ENCODE measurements at regions not wholly inside any gene's neighbourhood (a gene's known extent, or its start where the extent isn't known, plus 50 kb on each side); places are given as distances from the start of the nearest gene placed in this dataset.

DNA sequence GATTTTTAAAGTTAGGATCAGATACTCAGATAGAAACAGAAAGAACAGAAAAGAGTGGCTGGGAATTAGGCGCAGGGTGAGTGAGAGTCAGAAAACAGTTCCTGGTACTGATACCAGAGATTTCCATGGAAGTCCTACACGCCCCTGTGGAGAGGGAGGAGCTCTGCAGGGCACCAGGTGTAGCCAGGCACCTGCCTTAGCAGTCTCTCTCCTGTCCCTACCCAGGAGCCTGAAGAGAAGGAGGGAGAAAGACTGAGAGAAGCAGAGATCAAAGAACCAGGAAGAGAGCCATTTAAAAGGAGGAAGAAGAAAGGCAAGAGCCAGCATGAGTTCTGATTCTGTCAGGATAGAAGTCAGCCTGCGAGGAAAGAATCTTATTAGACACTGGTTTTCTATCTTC is 65.0 kb downstream of the CBLN1 start:
- no peak for DNase-seq (ENCODE audit: low spot score)

DNA sequence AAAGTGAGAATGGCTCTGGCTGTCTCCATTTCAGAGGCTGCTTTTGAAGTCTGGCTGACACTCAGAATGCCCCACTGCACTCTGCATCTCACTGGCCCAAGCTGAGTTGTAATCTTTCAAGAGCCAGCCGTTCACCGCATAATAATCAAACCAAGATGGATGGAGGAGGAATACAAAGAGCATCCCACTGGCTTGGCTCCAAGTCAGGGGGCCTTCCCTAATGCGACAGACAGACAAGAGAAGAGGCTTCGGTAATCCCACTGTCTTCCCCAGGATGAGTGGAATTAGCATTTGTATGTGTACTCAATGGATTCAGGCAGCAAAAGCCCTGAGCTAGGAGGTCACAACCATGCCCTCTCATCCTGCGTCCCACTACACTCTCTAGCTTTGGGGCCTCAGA is 68.0 kb downstream of the CBLN1 start:
- DNase-seq (ENCODE audit: low spot score) = no peak

DNA sequence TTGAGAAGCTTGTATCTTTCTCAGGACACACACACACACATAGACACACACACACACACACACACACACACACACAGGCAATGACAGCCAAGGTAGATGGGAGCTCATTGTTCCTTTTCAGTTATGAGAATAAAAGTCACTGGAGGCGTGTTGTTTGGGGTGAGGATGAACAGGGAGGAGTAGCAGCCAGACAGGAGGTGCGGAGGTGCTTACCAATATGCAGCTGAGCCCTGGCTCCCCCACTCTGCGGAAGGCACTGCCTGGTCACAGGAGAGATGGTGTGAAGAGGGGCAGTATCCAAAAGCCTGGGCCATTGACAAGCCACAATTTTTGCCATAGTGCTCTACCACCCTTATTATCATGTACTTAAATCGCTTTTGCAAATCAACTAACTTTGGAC is 77.4 kb downstream of the CBLN1 start:
- no peak for DNase-seq (ENCODE audit: low spot score)

DNA sequence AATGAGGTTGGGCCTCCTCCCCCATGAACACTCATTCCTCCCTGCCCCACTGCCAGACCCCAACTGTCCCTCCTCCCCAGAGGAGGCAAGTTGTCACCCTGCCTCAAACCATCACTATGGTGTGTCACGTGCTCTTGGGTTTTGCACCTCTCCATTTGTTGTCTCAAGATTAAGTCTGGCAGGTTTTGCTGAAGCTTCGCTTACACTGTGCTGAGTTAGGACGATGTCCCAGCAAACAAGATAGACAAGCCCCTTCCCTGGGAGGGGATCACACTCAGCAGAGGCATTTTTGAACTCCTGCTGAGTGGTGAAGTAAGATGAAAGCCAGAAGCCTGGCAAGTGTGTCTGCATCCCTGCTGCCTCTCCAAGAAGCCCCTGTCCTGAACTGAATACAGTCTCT is 78.3 kb downstream of the CBLN1 start:
- DNase-seq (ENCODE audit: low spot score) = no peak

DNA sequence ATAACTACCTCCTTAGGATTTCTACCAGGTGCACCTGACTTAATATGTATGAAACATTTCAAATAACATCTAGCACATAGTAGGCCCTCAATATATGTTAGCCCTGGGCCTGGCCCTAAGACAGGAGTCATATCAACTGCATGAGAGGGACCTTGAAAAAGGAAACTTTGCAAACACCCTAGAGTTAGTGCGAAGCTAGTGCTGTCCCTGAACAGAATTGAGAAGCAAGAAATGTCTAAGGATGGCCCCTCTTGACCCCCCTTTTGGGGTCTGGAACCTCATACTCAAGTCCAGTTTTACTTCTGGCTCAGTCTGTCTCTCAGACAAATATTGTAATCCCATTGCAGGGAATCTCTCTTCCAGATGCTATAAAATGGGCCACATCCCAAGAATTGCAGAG is 80.5 kb downstream of the CBLN1 start:
- no peak for DNase-seq (ENCODE audit: low spot score)

DNA sequence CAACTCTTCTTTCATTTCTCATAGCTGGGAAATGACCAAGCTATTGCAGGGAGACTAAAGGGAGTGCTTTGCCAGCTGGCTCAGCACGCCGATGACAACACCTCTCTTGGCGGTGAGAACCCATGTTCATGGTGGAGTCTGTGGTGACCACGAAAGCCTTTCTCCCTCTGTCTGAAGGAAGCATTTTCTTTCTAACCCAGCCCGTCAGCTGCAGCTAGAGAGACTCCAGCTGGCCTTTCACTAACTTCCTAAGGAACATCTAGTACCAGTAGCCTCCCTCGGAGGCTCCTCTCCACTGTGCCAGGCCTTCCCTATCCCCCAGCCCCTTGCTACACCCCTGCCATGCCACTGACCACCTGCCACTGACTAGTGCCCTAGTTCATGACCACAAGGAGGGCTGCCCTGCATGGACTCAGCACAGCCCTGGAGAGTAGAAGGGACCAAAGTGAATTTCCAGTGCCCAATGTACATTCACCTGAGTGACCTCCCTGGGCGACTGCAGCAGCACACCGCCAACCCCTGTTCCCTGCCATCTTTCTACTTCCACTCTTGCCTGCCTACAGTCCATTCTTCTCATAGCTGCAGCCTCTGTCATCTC is 81.3 kb downstream of the CBLN1 start:
- DNase-seq (ENCODE audit: low spot score) = no peak

DNA sequence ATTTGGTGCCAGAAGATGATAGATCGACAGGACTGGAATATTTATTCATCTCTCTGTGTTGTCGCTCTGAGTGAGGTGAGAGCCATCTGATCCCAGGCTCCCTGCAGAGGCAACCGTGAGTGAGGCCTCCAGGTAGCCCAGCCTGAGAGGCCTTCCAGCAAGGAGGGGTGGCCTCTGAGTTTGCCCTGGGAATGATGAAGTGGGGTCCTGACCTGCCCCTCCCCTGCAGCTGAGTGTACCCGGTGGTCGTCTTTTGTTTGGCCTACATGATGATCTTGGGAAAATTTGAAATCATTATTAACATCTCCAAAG is 86.4 kb downstream of the CBLN1 start:
- no peak for DNase-seq (ENCODE audit: low spot score)

DNA sequence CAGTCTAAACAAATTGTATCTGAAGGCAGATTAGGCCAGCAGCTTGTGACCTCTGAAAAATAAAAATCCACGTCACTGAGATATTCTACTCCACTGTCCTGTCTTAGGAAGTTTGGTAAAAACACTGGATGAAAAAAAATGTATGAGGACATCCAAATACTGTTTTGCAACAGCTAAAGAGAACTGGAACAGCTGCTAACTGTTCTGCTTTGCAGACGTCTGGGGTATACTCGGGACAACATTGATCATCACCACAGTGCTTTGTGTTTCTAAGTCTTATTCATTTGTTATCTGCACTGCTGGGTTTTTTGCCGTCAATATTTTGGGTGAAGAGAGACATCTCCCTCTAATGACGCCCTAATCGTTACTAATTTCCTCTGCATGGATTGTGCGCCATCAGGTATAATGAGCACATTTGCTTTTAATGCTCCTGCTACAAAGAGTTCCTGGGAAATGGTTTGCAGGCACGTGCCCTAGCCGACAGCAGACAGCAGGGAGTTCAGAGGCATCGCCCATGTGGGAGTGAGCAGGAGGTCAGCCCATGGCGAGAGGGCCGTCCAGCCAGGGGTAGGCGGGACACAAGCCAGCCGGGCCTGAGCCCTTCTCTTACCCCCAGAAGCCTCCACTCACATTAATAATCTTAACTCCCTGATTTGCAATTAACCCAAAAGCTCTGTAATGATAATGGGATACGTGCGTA is 87.0 kb downstream of the CBLN1 start:
- DNase-seq (ENCODE audit: low spot score) = no peak

DNA sequence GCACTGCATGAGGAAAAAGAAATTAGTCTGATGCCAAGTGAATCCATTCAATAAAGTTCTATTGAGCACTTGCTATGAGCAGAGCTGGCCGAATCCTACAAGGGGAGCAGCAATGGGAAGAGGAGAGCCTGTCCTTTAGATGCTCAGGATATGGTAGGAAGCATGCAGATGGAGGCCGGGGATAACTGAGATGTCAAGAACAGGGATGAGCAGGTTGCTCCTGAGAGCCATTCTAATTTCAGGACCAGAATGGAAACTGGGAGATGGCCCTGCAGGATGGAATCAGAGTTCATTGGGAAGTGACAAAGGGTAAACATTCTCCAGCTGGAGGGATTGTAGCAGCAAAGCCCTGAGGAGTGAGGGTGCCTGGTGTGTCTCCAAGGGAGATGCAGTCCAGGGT is 88.0 kb downstream of the CBLN1 start:
- no peak for DNase-seq (ENCODE audit: low spot score)

DNA sequence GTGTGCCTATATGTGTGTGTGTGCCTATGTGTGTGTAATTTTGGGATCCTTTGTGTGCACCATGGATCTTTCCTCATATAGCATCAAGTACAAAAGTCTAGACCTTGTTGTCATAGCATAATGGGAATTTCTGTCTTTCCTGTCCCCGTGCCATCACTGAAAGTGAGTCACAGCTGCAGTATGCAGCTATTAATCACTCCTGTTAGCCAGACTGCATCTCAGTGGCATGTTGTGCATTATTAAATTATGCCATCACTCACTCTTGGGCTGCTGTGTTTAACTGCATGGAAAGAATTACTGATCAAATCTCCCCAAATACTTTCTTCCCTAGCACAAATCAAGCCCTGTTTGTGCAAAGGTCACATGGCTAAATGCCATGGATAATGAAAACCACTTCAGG is 92.4 kb downstream of the CBLN1 start:
- DNase-seq (ENCODE audit: low spot score) = peak; percentile 38

DNA sequence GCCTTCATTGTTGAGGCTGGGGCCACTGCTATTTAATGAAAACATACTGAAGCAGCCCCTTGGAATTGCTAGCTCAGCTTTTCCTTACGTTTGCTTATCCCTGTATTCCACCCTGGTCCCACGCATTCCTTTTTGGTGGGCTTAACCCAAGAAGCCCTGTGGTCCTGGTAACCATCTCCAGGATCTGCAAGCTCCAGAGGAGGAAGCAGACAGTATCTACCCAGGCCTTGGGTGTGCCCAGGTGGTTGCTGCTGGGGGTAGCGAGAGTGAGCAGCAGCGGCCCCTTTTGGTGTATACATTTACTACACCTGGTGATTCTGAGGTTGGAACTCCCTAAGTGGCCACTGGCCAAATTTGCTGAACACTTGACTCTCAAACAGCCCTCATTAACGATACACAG is 97.7 kb downstream of the CBLN1 start:
- peak; percentile 39 for DNase-seq (ENCODE audit: low spot score)

DNA sequence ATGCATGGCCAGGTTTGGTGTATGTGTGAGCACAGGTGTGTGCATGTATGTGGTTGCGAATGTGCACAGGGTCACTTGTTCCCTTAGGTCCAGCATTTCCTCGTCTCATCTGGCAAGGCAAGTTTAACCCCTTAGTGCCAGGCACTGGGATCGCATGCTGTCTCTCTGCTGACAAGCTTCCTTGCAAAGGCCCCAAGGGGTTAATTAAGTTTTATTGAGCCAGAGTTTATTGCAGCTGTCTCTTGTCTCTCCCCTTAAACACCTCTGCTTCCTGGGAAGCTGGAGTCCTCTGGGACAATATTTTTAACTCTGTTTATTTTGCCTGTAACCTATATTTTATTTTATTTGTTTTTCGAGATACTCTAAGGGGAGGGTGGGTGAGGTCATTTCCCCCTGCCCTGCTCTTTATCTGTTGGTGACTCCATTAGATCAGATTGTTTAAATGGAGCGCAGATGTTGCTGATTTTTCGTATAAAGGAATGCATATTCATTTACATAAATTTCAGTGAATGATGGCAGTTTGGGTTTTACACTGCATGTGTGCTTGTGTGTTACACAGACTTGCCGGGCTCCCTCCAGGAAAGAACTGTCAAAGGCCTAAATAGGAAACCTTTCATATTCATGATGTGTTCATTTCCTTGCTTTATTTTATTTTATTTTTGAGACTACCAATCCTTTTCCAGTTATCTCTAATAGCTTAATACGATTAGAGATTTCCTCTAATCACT is 99.7 kb downstream of the CBLN1 start:
- no peak for DNase-seq (ENCODE audit: low spot score)

DNA sequence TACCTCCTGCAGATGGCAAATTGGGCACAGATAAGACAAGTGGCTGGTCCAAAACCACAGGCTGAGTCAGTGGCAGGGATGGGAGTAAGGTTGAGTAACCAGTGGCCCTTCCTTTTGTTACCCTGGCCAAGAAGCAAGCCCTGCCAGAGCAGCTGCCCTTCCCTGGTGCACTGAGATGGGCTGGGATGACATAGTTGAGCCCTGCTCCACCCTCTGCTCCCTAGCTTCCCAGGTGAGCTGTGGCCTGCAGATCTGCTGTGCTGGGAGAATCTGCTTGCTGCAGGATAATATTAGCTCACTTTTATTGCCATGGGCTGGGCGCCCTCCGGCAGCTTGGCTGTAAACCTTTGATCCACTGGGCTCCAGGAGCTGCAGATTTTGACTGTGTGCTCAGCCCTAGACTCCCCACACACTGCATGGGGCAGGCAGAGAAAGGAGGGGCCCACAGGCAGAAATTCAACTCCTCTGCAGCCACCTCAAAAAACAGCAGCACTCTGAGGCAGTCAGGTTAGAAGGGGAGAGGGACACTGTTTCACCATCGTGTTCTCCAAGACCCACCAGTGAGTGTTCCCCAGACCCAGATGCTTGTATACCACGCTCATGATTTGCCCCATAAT is 101.8 kb downstream of the CBLN1 start:
- no peak for DNase-seq (ENCODE audit: low spot score)

DNA sequence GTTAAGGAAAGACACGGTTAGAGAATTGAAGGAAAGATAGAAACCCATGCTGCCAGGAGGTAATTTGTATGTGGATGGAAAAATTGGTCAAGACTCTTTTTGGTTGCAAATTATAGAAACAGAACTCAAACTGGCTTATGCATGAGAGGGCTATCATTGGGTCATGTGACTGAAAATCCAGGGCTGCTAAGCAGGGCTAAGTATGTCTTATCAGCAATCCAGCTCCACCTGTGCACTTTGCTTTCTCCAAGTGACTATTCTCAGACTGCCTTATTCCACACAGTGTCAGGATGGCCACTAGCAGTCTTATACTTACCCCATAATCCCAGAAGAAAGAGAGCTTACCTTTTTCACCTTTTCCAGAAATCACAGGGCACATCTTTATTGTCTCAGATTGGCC is 113.5 kb downstream of the CBLN1 start:
- no peak for DNase-seq (ENCODE audit: low spot score)

DNA sequence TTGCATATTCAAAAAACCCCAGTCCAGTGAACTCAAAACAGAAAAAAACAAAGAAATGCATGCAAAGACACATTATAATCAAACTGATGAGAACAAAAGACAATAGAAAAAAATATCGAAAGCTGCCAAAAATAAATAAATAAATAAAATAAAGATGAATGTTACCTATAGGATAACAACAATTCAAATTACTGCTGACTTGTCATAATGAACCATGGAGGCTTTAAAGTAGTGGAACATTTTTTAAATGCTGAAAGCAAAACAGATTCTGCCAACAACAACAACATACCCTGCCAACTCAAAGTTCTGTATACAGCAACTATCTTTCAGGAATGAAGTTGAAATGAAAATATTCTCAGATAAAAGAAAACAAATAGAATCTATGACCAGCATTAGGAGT is 116.6 kb downstream of the CBLN1 start:
- DNase-seq (ENCODE audit: low spot score) = no peak

DNA sequence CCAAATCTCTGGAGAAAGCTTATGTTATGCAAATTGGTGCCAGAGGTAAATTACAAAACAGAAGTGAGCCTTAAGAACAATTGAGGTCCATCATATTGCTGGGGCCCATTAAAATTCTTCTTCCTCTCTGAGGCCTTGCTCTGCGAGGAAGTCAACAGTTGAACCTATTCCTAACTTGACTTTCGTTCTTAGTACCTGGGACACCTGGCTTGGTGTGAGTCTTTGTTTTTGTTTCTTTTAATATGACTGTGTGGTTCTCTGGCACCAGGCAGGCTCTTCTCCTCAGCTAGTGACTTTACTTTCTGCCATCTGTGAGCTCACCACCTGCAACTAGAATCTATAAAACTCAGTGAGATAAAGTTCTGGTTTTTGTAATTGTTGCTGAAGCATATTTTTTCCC is 120.4 kb downstream of the CBLN1 start:
- no peak for DNase-seq (ENCODE audit: low spot score)

DNA sequence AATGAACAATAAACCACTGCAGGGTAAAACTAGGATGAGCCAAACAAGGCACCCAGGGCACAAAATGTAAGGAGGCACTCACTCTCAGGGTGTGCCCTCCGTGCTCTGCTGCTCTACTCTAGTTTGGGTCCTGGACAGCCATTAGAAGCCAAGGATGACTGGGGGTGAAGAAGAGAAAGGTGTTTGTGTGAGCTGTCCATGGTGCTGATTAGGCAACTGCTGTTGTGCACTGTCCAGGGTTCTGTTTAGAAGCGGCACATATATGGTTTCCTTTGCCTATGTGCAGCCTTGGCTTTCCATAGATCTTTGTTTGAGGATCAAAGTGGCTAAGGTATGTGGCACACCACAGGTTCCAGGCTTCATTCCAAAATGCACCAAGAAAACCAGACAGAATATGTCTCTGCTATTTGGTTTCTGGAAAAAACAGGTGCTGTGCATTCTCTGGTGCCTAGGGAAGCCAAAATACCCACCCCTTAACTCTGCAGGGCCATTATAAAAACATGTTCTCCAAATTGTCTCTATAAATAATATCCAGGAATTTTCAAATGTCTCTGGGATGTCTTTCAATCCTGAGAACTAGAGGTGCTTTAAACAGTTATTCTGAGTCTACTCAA is 123.5 kb downstream of the CBLN1 start:
- DNase-seq (ENCODE audit: low spot score) = peak; percentile 36

DNA sequence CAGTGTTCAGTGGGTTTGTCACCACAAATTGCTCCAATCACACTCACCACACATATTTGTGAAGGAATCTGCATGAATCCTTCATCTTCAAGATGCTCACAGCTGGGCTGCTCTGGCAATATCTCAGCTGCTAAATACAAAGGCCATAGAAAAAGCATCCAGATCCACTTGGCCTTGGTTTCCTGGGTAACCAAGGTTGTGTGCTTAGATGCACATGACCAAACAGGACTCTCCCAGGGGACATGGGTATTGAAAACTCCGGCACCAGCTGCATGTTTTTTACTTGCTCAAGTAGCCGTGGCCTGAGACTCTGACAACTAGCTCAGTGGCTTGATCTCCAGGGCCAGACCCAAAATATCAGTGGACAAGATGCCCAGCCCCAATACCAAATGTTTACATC is 131.3 kb downstream of the CBLN1 start:
- DNase-seq (ENCODE audit: low spot score) = no peak

DNA sequence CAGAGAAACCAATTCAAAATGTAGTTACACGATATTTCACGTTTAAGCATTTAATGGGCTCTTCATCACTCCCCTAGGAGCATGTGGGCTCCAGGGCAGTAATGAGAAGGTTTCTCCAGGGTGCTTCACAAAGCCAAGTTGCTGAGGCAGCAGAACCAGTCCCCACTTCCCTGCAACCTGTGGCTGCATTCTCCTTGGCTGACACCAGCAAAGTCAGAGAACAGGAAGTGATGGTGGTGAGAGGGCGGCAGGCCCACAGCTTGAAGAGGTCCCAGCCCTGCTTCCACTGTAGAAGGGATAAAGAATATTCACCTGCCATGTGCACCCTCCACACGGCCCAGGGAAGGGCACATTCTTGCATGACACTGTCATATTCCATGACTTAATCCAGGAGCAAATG is 133.2 kb downstream of the CBLN1 start:
- DNase-seq (ENCODE audit: low spot score) = no peak

DNA sequence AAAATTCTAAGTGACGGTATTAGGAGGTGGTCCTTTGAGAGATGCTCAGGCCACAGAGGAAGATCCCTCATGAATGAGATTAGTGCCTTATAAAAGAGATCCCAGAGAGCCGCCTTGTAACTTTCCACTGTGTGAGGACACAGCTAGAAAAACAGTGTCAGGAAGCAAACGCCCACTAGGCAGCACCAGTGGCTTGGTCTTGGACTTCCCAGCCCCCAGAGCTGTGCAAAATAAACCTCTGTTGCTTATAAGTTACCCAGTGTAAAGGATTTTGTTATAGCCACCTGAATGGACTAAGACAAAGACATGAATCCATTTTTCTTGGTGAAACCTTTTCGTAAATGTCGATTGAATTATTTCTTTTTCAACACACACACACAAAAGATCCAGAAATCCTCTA is 141.0 kb downstream of the CBLN1 start:
- no peak for DNase-seq (ENCODE audit: low spot score)

DNA sequence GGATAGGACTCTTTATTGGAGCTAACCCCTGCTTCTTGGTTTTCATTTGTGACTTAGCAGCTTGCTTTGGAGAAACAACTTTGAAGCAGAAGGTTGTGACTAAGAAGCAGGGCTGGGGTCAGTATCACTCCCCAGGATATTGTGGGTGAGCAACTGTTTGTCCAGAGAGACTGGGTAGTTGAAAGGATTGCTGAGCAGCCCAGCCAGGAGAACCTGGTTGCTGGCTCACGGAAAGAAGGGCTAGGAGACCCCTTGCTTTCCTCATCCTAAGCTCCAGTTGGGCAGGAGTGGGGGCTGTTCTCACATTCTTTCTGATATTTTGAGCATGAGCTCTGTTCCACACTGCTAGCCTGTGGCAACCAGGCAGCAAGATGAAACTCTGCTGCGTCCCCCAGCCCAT is 151.2 kb downstream of the CBLN1 start:
- no peak for DNase-seq (ENCODE audit: low spot score)

DNA sequence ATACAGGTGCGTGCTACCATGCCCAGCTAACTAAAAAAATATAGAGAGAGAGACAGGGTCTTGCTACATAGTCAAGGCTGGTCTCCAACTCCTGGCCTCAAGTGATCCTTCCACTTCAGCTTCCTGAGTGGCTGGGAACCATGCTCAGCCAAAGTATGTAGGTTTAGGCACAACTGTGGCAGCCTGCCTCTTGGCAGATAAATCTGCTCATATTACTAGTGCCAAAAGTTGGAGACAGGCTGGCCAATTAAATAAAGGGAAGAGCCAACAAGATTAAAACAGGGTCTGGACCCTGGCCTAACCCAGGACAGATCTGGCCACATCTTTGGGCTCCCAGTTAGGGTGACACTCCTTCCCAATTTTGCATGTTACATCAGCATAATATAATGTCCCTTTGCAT is 151.7 kb downstream of the CBLN1 start:
- DNase-seq (ENCODE audit: low spot score) = no peak

DNA sequence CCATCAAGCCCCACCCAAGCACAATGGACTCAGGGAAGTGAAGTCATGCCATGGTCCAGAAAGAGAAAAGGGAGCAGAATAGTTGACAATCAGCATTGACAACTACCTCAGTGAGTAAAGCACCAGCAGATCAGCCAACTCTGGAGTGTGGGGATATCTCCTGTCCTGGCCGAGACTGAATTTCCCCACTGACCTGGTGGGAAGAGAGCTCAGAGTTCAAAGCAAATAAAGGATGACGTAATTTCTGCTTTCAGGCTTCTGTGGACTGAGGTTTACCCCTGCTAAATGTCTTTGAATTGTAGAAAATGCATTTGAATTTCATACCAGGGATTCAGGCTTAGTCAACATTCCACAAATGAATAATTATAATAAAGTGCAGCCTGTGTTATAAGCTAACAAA is 152.9 kb downstream of the CBLN1 start:
- DNase-seq (ENCODE audit: low spot score) = no peak

Data from kidney capillary endothelial cell (primary cell).